Liver (tissue), 8 donors: ENCODE measurements at regions not wholly inside any gene's neighbourhood (a gene's known extent, or its start where the extent isn't known, plus 50 kb on each side); places are given as distances from the start of the nearest gene placed in this dataset.
A peak's percentile ranks its signal among the peaks of the same experiment; 100 is the strongest.

Experiments used
- DNase-seq: peaks from one replicate; pipeline ENCODE4 v3.0.0-alpha.2; 2017; ENCODE audit warnings: low spot score
- H3K27ac ChIP-seq, 2 donors: one replicate each; pipeline ENCODE4 v1.7.0; 2013; ENCODE audit warnings: inconsistent platforms in 2 of 2, low read length in 2 of 2, control low read depth in 1 of 2, low read depth in 1 of 2, mild to moderate bottlenecking in 1 of 2
- H3K27me3 ChIP-seq, 4 donors: one replicate each; pipeline versions ENCODE4 v1.6.1 to v1.7.0; 2013; ENCODE audit warnings: low read length in 3 of 4, inconsistent platforms in 1 of 4, mild to moderate bottlenecking in 1 of 4, moderate library complexity in 1 of 4; ENCODE audit not compliant: control insufficient read depth in 4 of 4, insufficient read depth in 4 of 4
- H3K36me3 ChIP-seq, 4 donors: one replicate each; pipeline versions ENCODE4 v1.6.1 to v1.7.0; 2013; ENCODE audit warnings: low read length in 3 of 4, mild to moderate bottlenecking in 3 of 4, low read depth in 1 of 4, moderate library complexity in 1 of 4; ENCODE audit not compliant: control insufficient read depth in 4 of 4, insufficient read depth in 3 of 4
- H3K4me1 ChIP-seq, 4 donors: one replicate each; pipeline versions ENCODE4 v1.6.1 to v1.7.0; 2013; ENCODE audit warnings: low read length in 3 of 4, mild to moderate bottlenecking in 3 of 4, moderate library complexity in 1 of 4; ENCODE audit not compliant: control insufficient read depth in 4 of 4, insufficient read depth in 4 of 4
- H3K4me3 ChIP-seq, 3 donors: one replicate each; pipeline versions ENCODE4 v1.6.1 to v1.7.0; 2013; ENCODE audit warnings: low read length in 3 of 3, control low read depth in 1 of 3, low read depth in 1 of 3, mild to moderate bottlenecking in 1 of 3
- H3K9ac ChIP-seq, 2 donors: one replicate each; pipeline ENCODE4 v1.7.0; 2013; ENCODE audit warnings: low read length in 2 of 2, mild to moderate bottlenecking in 2 of 2, moderate library complexity in 2 of 2, control low read depth in 1 of 2, low read depth in 1 of 2
- H3K9me3 ChIP-seq, 4 donors: one replicate each; pipeline versions ENCODE4 v1.6.1 to v1.7.0; 2013; ENCODE audit warnings: low read length in 3 of 4; ENCODE audit not compliant: control insufficient read depth in 4 of 4
- ATF3 ChIP-seq: IDR thresholded peaks from 2 replicates; pipeline ENCODE4 v1.6.1; 2016; ENCODE audit warnings: antibody characterized with exemption
- CTCF ChIP-seq: fragments of 150-350 bp; IDR thresholded peaks from 2 replicates; pipeline ENCODE4 v1.5.1; 2017; ENCODE audit warnings: improper control_type of control experiment, low read depth, low read length; ENCODE audit not compliant: missing input control
- FOXA2 ChIP-seq: IDR thresholded peaks from 2 replicates; pipeline ENCODE4 v1.6.1; 2016; ENCODE audit warnings: antibody characterized with exemption
- GABPA ChIP-seq, 2 donors: IDR thresholded peaks in 1 of 2; conservative IDR thresholded peaks in 1 of 2; 2 replicates each; pipeline ENCODE4 v1.6.1; 2016; ENCODE audit warnings: antibody characterized with exemption in 2 of 2, mild to moderate bottlenecking in 1 of 2, moderate library complexity in 1 of 2
- HNF4A ChIP-seq, 2 donors: conservative IDR thresholded peaks; 2 replicates each; pipeline ENCODE4 v1.6.1; 2016; ENCODE audit warnings: antibody characterized with exemption in 2 of 2, mild to moderate bottlenecking in 2 of 2
- JUND ChIP-seq, 2 donors: IDR thresholded peaks; 2 replicates each; pipeline ENCODE4 v1.6.1; 2016; ENCODE audit warnings: antibody characterized with exemption in 2 of 2
- MAX ChIP-seq: IDR thresholded peaks from 2 replicates; pipeline ENCODE4 v1.6.1; 2016; ENCODE audit warnings: antibody characterized with exemption
- RAD21 ChIP-seq, 2 donors: IDR thresholded peaks; 2 replicates each; pipeline ENCODE4 v1.6.1; 2016; ENCODE audit warnings: antibody characterized with exemption in 2 of 2, mild to moderate bottlenecking in 2 of 2
- RXRA ChIP-seq, 2 donors: IDR thresholded peaks; 2 replicates each; pipeline ENCODE4 v1.6.1; 2017 to 2018; ENCODE audit warnings: antibody characterized with exemption in 2 of 2, mild to moderate bottlenecking in 1 of 2
- SP1 ChIP-seq: IDR thresholded peaks from 2 replicates; pipeline ENCODE4 v1.6.1; 2018; ENCODE audit warnings: antibody characterized with exemption, mild to moderate bottlenecking
- YY1 ChIP-seq: IDR thresholded peaks from 2 replicates; pipeline ENCODE4 v1.6.1; 2016; ENCODE audit warnings: antibody characterized with exemption, mild to moderate bottlenecking
- ZBTB33 ChIP-seq: IDR thresholded peaks from 2 replicates; pipeline ENCODE4 v1.6.1; 2016; ENCODE audit warnings: antibody characterized with exemption
- WGBS: extraction: QIAGEN DNeasy Blood & Tissue Kit; methylation state at CpG from one replicate; pipeline ENCODE4 v1.1.7; 2013; 5-methylcytosine and 5-hydroxymethylcytosine counted together
- TF ChIP-seq, protein P1 (sequence below): IDR thresholded peaks from 2 replicates; pipeline ENCODE4 v1.6.1; 2016; ENCODE audit warnings: antibody characterized with exemption, mild to moderate bottlenecking
- donor health status: healthy.
- donor health status: healthy.
- donor health status: healthy.
- donor health status: healthy.
- donor health status: healthy.

GRCh38 chr5:74541381-74541781 lies 99.1 kb downstream of the ENC1 start:
- Histone ChIP-seq H3K9ac (no peak overlapping the region), H3K36me3 (no peaks in the 10 kb centered on the region), H3K4me3 (no peak overlapping the region), H3K27me3 (no peaks in the 10 kb centered on the region), H3K27ac (peak overlapping the region; percentile 38 to 73), H3K4me1 (peaks cover 8 to 39% (median 31%) of the 10 kb centered on the region in 4 donors), H3K9me3 (no peaks in the 10 kb centered on the region)
- DNase-seq = no peak
- no peak for TF ChIP-seq FOXA2
- TF ChIP-seq GABPA (IDR thresholded peaks at IDR 0.05 in 1 of 2, conservative IDR thresholded peaks at IDR 0.05 in 1 of 2) = no peak
- TF ChIP-seq JUND (IDR thresholded peaks at IDR 0.05) = peak in 1 of 2 donors; percentile 21
- TF ChIP-seq MAX = peak; percentile 34
- no peak for TF ChIP-seq ZBTB33
- TF ChIP-seq, protein P1, sequence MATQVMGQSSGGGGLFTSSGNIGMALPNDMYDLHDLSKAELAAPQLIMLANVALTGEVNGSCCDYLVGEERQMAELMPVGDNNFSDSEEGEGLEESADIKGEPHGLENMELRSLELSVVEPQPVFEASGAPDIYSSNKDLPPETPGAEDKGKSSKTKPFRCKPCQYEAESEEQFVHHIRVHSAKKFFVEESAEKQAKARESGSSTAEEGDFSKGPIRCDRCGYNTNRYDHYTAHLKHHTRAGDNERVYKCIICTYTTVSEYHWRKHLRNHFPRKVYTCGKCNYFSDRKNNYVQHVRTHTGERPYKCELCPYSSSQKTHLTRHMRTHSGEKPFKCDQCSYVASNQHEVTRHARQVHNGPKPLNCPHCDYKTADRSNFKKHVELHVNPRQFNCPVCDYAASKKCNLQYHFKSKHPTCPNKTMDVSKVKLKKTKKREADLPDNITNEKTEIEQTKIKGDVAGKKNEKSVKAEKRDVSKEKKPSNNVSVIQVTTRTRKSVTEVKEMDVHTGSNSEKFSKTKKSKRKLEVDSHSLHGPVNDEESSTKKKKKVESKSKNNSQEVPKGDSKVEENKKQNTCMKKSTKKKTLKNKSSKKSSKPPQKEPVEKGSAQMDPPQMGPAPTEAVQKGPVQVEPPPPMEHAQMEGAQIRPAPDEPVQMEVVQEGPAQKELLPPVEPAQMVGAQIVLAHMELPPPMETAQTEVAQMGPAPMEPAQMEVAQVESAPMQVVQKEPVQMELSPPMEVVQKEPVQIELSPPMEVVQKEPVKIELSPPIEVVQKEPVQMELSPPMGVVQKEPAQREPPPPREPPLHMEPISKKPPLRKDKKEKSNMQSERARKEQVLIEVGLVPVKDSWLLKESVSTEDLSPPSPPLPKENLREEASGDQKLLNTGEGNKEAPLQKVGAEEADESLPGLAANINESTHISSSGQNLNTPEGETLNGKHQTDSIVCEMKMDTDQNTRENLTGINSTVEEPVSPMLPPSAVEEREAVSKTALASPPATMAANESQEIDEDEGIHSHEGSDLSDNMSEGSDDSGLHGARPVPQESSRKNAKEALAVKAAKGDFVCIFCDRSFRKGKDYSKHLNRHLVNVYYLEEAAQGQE = peak; percentile 33
- TF ChIP-seq HNF4A (conservative IDR thresholded peaks at IDR 0.05) = peak in 1 of 2 donors; percentile 44
- TF ChIP-seq ATF3 = no peak
- TF ChIP-seq RXRA (IDR thresholded peaks at IDR 0.05) = peak in 1 of 2 donors; percentile 57
- TF ChIP-seq RAD21 (IDR thresholded peaks at IDR 0.05) = peak in 1 of 2 donors; percentile 35
- WGBS = 21% methylated on average over 1 of the region's 1 CpG

DNA sequence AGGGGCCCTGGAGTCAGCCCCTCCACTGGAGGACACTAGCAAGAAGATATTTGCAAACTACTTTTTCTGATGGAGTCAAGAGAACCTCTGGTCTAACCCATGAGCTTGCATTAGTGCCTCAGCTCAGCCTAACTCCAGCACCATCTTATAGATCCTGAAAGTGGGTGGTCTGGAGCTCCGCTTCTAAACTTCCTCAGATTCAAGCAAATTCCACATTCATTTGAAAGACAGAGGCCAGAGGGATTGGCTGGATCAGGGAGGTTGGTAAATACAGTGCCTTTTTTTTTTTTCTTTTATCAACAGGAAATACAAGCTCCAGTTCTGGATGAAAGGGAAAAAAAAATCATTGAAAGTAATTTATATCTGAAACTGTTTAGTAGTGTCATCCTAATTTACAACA lies 99.9 kb downstream of the ENC1 start:
- no peak overlapping the region for H3K4me3 ChIP-seq
- WGBS = 43% methylated on average over 1 of the region's 1 CpG
- H3K27me3 ChIP-seq = no peaks in the 10 kb centered on the region
- no peaks in the 10 kb centered on the region for H3K36me3 ChIP-seq
- H3K9ac ChIP-seq = no peak overlapping the region
- TF ChIP-seq RXRA (IDR thresholded peaks at IDR 0.05) = no peak
- TF ChIP-seq SP1 = no peak
- no peak for TF ChIP-seq YY1
- TF ChIP-seq CTCF = no peak
- no peak for TF ChIP-seq FOXA2
- TF ChIP-seq HNF4A (conservative IDR thresholded peaks at IDR 0.05) = no peak
- no peak for TF ChIP-seq JUND (IDR thresholded peaks at IDR 0.05)
- H3K27ac ChIP-seq = peak overlapping the region; percentile 17 to 73
- H3K9me3 ChIP-seq = no peaks in the 10 kb centered on the region
- H3K4me1 ChIP-seq = peaks cover 8 to 39% (median 31%) of the 10 kb centered on the region in 4 donors
- no peak for DNase-seq
